ENCODE measurements at regions not wholly inside any gene's neighbourhood (a gene's known extent, or its start where the extent isn't known, plus 50 kb on each side); places are given as distances from the start of the nearest gene placed in this dataset.

DNA sequence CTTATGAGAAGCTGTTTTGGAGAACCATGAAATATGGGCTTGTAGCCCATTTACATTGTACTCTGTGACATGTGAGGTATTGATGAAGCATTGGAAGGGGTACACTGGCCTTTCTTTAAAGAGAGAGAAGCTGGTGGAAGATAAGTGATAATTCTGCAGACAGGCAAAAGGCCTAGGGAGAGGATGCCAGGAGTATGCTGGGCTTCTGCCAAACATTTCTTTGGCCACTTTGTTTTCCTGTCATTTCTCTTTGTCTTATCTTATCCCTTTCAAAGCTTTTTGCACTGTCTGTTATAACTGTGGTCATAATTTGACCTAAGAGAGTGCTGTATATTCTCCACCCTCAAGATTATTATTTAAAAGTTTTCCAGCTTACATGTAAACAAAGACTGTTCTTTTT, 109.6 kb upstream of the SEMA6D start:
- TF ChIP-seq BCL11A (IDR thresholded peaks at IDR 0.05; ENCODE audit: low read depth, low read length) = no peak
- no peak for TF ChIP-seq CTCF (IDR thresholded peaks at IDR 0.05 in 2 of 3, conservative IDR thresholded peaks at IDR 0.05 in 1 of 3; ENCODE audit: control insufficient read depth in 2 of 3, extremely low read depth in 1 of 3, insufficient read depth in 1 of 3, low read depth in 3 of 3, low read length in 3 of 3)
- TF ChIP-seq RBBP5 (conservative IDR thresholded peaks at IDR 0.05) = no peak
- TF ChIP-seq CEBPB (IDR thresholded peaks at IDR 0.05; ENCODE audit: borderline replicate concordance in 1 of 2, low read depth in 2 of 2, low read length in 2 of 2) = no peak
- TF ChIP-seq POLR2AphosphoS2 (IDR thresholded peaks at IDR 0.05; ENCODE audit: low read depth, low read length) = no peak
- TF ChIP-seq, protein P1, sequence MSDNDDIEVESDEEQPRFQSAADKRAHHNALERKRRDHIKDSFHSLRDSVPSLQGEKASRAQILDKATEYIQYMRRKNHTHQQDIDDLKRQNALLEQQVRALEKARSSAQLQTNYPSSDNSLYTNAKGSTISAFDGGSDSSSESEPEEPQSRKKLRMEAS (IDR thresholded peaks at IDR 0.05; ENCODE audit: low read depth, low read length) = no peak
- TF ChIP-seq FOS (IDR thresholded peaks at IDR 0.05; ENCODE audit: borderline replicate concordance, extremely low read depth, insufficient read length) = no peak
- TF ChIP-seq RAD21 (IDR thresholded peaks at IDR 0.05; ENCODE audit: insufficient read depth, low read depth, low read length) = no peak
- TF ChIP-seq RAD51 (IDR thresholded peaks at IDR 0.05) = no peak
- no peak for TF ChIP-seq BMI1 (IDR thresholded peaks at IDR 0.05; ENCODE audit: borderline replicate concordance)

Measured in GM12878 (cell line).